Spleen (tissue), 11 donors: ENCODE measurements at regions not wholly inside any gene's neighbourhood (a gene's known extent, or its start where the extent isn't known, plus 50 kb on each side); places are given as distances from the start of the nearest gene placed in this dataset.

Experiments
- DNase-seq: peaks from one replicate; pipeline ENCODE4 v3.0.0-alpha.2; 2020
- H3K27ac ChIP-seq, 8 donors: fragments of 200-600 bp; sonication (generic) in 7 of 8; 1 replicate in 4 of 8; 2 replicates in 4 of 8; pipeline versions ENCODE4 v1.5.0 to v1.8.0; 2016 to 2021; ENCODE audit warnings: inconsistent platforms in 4 of 8, mild to moderate bottlenecking in 4 of 8, moderate library complexity in 1 of 8
- H3K27me3 ChIP-seq, 7 donors: fragments of 200-600 bp; sonication (generic) in 6 of 7; replicated peaks in 1 of 7; 1 replicate in 4 of 7; 2 replicates in 3 of 7; pipeline versions ENCODE4 v1.5.0 to v1.8.0; 2016 to 2021; ENCODE audit warnings: inconsistent platforms in 3 of 7, mild to moderate bottlenecking in 1 of 7
- H3K36me3 ChIP-seq, 6 donors: fragments of 200-600 bp; sonication (generic) in 5 of 6; 1 replicate in 4 of 6; 2 replicates in 2 of 6; pipeline versions ENCODE4 v1.5.0 to v1.8.0; 2016 to 2021; ENCODE audit warnings: inconsistent platforms in 2 of 6
- H3K4me1 ChIP-seq, 6 donors: fragments of 200-600 bp; sonication (generic) in 5 of 6; 1 replicate in 3 of 6; 2 replicates in 3 of 6; pipeline versions ENCODE4 v1.5.0 to v1.8.0; 2016 to 2021; ENCODE audit warnings: inconsistent platforms in 3 of 6
- H3K4me3 ChIP-seq, 8 donors: fragments of 200-600 bp; sonication (generic) in 7 of 8; 1 replicate in 4 of 8; 2 replicates in 4 of 8; pipeline versions ENCODE4 v1.5.0 to v1.8.0; 2016 to 2021; ENCODE audit warnings: inconsistent platforms in 4 of 8, mild to moderate bottlenecking in 4 of 8, moderate library complexity in 2 of 8
- H3K9me3 ChIP-seq, 8 donors: fragments of 200-600 bp; sonication (generic) in 7 of 8; 1 replicate in 4 of 8; 2 replicates in 4 of 8; pipeline versions ENCODE4 v1.5.0 to v1.8.0; 2016 to 2021; ENCODE audit warnings: inconsistent platforms in 4 of 8
- CTCF ChIP-seq, 11 experiments: fragments of 200-600 bp in 7 of 11; fragments of 450-650 bp in 4 of 11; sonication (generic) in 4 of 11; IDR thresholded peaks in 8 of 11; conservative IDR thresholded peaks in 3 of 11; 1 replicate in 7 of 11; 2 replicates in 4 of 11; pipeline versions ENCODE4 v1.4.0 to v1.8.0; 2016 to 2021; ENCODE audit warnings: antibody characterized with exemption in 11 of 11, inconsistent platforms in 4 of 11, mild to moderate bottlenecking in 1 of 11
- POLR2A ChIP-seq, 3 donors: fragments of 450-650 bp; IDR thresholded peaks; one replicate each; pipeline ENCODE4 v1.5.1; 2017; ENCODE audit warnings: antibody characterized with exemption in 3 of 3, mild to moderate bottlenecking in 1 of 3
- POLR2AphosphoS5 ChIP-seq, 3 donors: sonication (generic); formaldehyde crosslinking; IDR thresholded peaks; one replicate each; pipeline ENCODE4 v1.5.1; 2017; ENCODE audit warnings: antibody characterized with exemption in 3 of 3
- WGBS, 5 donors: extraction: QIAGEN DNeasy Blood & Tissue Kit in 3 of 5; methylation state at CpG; one replicate each; pipeline versions ENCODE4 v1.1.5 to v1.1.7; 2013 to 2018; 5-methylcytosine and 5-hydroxymethylcytosine counted together
- intact Hi-C: fragments of 100-400 bp; cut with DNase I; formaldehyde crosslinking; loops from one replicate; pipeline ENCODE4 v1.15.0; 2023; ENCODE audit warnings: low total_unique reads
- donor health status: healthy with polysubstance abuse.
- donor health status: DM: no; HTN: no; CAD: no; lungs with moderate emphysema.
- donor health status: DM: no; HTN: no; CAD: no.
- donor health status: Bipolar disorder and iron deficiency.
- donor health status: healthy.
- donor health status: DM: no; HTN: no; CAD: no.
- donor health status: DM: yes; HTN: yes; CAD: no.

- intact Hi-C loops = no loop called here
- no peak overlapping the region for H3K27ac ChIP-seq
- no peaks in the 10 kb centered on the region for H3K27me3 ChIP-seq
- H3K36me3 ChIP-seq = no peaks in the 10 kb centered on the region
- no peak for DNase-seq
- no peaks in the 10 kb centered on the region for H3K4me1 ChIP-seq
- TF ChIP-seq POLR2AphosphoS5 (IDR thresholded peaks at IDR 0.05) (no peak), CTCF (IDR thresholded peaks at IDR 0.05 in 8 of 11, conservative IDR thresholded peaks at IDR 0.05 in 3 of 11) (no peak), POLR2A (IDR thresholded peaks at IDR 0.05) (no peak)
- no peak overlapping the region for H3K4me3 ChIP-seq
- H3K9me3 ChIP-seq = no peaks in the 10 kb centered on the region
- 81 to 91% (median 89%) methylated on average over 2 of the region's 2 CpGs for WGBS, 5 donors
These were observed 204.2 kb upstream of the GUCY1A2 start for GRCh38 chr11:107222431-107222830.

- no peak for TF ChIP-seq POLR2A (IDR thresholded peaks at IDR 0.05)
- TF ChIP-seq POLR2AphosphoS5 (IDR thresholded peaks at IDR 0.05) = no peak
- no peak for TF ChIP-seq CTCF (IDR thresholded peaks at IDR 0.05 in 8 of 11, conservative IDR thresholded peaks at IDR 0.05 in 3 of 11)
- Histone ChIP-seq H3K4me1 (no peaks in the 10 kb centered on the region), H3K27me3 (no peaks in the 10 kb centered on the region), H3K36me3 (no peaks in the 10 kb centered on the region), H3K27ac (no peak overlapping the region), H3K4me3 (no peak overlapping the region), H3K9me3 (no peaks in the 10 kb centered on the region)
- 80 to 88% (median 86%) methylated on average over 4 of the region's 4 CpGs for WGBS, 5 donors
- DNase-seq = no peak
- intact Hi-C loops = no loop called here
These were observed 203.5 kb upstream of the GUCY1A2 start for GRCh38 chr11:107221748-107222285.

GRCh38 chr11:107218123-107219013 lies 200.1 kb upstream of the GUCY1A2 start:
- intact Hi-C loops = no loop called here

More at GRCh38 chr11:107218123-107219013, 200.1 kb upstream of the GUCY1A2 start:
- no peaks in the 10 kb centered on the region for H3K9me3 ChIP-seq
- no peaks in the 10 kb centered on the region for H3K27me3 ChIP-seq
- no peak for TF ChIP-seq POLR2A (IDR thresholded peaks at IDR 0.05)
- no peak for TF ChIP-seq POLR2AphosphoS5 (IDR thresholded peaks at IDR 0.05)
- no peak for TF ChIP-seq CTCF (IDR thresholded peaks at IDR 0.05 in 8 of 11, conservative IDR thresholded peaks at IDR 0.05 in 3 of 11)
- H3K27ac ChIP-seq = no peak overlapping the region
- no peak for DNase-seq
- 44 to 59% (median 56%) methylated on average over 10 of the region's 10 CpGs for WGBS, 5 donors
- H3K36me3 ChIP-seq = no peaks in the 10 kb centered on the region
- no peaks in the 10 kb centered on the region for H3K4me1 ChIP-seq
- no peak overlapping the region for H3K4me3 ChIP-seq
